CD4-positive, alpha-beta T cell (primary cell): ENCODE measurements at regions not wholly inside any gene's neighbourhood (a gene's known extent, or its start where the extent isn't known, plus 50 kb on each side); places are given as distances from the start of the nearest gene placed in this dataset.

Experiments used
- ATAC-seq: fragments of 200-7000 bp; cut with Tn5 transposase; one replicate; pipeline ENCODE4 v1.10.0; 2022; ENCODE audit warnings: mild to moderate bottlenecking; ENCODE audit not compliant: poor library complexity
- CTCF ChIA-PET: fragments of 350-600 bp; sonication (Branson Sonifier 250); formaldehyde crosslinking; loops from one replicate; lab custom pipeline; 2021; ENCODE audit warnings: antibody characterized with exemption, inconsistent platforms; lab: Charles Lee
- POLR2A ChIA-PET: fragments of 350-600 bp; sonication (Branson Sonifier 250); formaldehyde crosslinking; loops from one replicate; lab custom pipeline; 2021; ENCODE audit warnings: antibody characterized with exemption, inconsistent platforms; lab: Charles Lee
- DNase-seq, 14 experiments: peaks; one replicate each; pipeline ENCODE4 v3.0.0-alpha.2; 2013 to 2020; ENCODE audit warnings: mixed read lengths in 2 of 14
- H3K27ac ChIP-seq, 2 donors: one replicate each; pipeline versions ENCODE4 v1.5.1 to v1.7.0; 2013; ENCODE audit warnings: low read length in 2 of 2, low read depth in 1 of 2, mild to moderate bottlenecking in 1 of 2
- H3K27me3 ChIP-seq, 2 experiments: 1 replicate in 1 of 2; 2 replicates in 1 of 2; pipeline versions ENCODE4 v1.6.1 to v1.7.0; 2013; ENCODE audit warnings: low read length in 2 of 2, control low read depth in 1 of 2, mild to moderate bottlenecking in 1 of 2, moderate library complexity in 1 of 2; ENCODE audit not compliant: insufficient read depth in 2 of 2, control insufficient read depth in 1 of 2
- H3K36me3 ChIP-seq: one replicate; pipeline ENCODE4 v1.6.1; 2013; ENCODE audit warnings: low read length, control low read depth; ENCODE audit not compliant: insufficient read depth
- H3K4me1 ChIP-seq: one replicate; pipeline ENCODE4 v1.6.1; 2013; ENCODE audit warnings: low read length, control low read depth; ENCODE audit not compliant: insufficient read depth
- H3K4me3 ChIP-seq: one replicate; pipeline ENCODE4 v1.5.1; 2013; ENCODE audit warnings: mild to moderate bottlenecking, low read length, moderate library complexity
- H3K9me3 ChIP-seq, 2 experiments: 1 replicate in 1 of 2; 2 replicates in 1 of 2; pipeline versions ENCODE4 v1.6.1 to v1.7.0; 2013; ENCODE audit warnings: low read length in 2 of 2, mild to moderate bottlenecking in 2 of 2, control low read depth in 1 of 2, moderate library complexity in 1 of 2; ENCODE audit not compliant: control insufficient read depth in 1 of 2, insufficient read depth in 1 of 2
- H3K27ac Mint-ChIP-seq: one replicate; pipeline ENCODE4 v1.8.0; 2020; ENCODE audit warnings: mixed read lengths
- H3K27me3 Mint-ChIP-seq: one replicate; pipeline ENCODE4 v1.8.0; 2021; ENCODE audit warnings: mixed read lengths
- H3K36me3 Mint-ChIP-seq: one replicate; pipeline ENCODE4 v1.8.0; 2021; ENCODE audit warnings: low read depth, mixed read lengths
- H3K4me1 Mint-ChIP-seq: one replicate; pipeline ENCODE4 v1.8.0; 2021; ENCODE audit warnings: low read depth, mixed read lengths
- H3K4me3 Mint-ChIP-seq: one replicate; pipeline ENCODE4 v1.8.0; 2020; ENCODE audit warnings: mild to moderate bottlenecking, mixed read lengths
- H3K9me3 Mint-ChIP-seq: one replicate; pipeline ENCODE4 v1.8.0; 2020; ENCODE audit warnings: mixed read lengths
- CTCF ChIP-seq: fragments of 200-600 bp; IDR thresholded peaks from one replicate; pipeline ENCODE4 v1.8.0; 2022; ENCODE audit warnings: antibody characterized with exemption, mild to moderate bottlenecking
- intact Hi-C, 2 experiments: fragments of 100-400 bp; cut with DNase I in 1 of 2; cut with micrococcal nuclease in 1 of 2; formaldehyde crosslinking; loops; one replicate each; pipeline versions ENCODE4 v1.15.1 to v1.9.0; 2023 to 2025; cut with DNase I, micrococcal nuclease

DNA sequence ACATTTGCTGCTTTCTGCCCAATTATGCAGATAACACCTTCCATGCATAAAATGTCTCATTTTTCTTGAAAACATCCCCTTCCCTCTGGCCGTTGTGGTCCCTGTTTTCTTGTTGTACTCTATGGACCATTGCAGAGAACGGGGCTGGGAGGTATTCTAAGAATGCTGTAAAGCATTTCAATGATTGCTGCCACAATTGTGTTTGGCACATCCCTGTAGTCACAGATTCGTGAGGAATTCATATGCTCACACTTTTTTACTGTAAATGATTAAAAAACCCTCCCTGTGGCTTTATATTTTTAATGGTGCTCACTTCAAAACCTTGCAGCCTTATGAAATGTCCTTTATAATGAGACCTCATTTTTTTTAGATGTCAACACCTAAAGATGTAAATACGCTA is 207.2 kb upstream of the GBE1 start:
- Mint-ChIP-seq H3K27me3 (no peaks in the 10 kb centered on the region), H3K4me1 (no peaks in the 10 kb centered on the region), H3K4me3 (no peak overlapping the region), H3K27ac (no peak overlapping the region), H3K9me3 (no peaks in the 10 kb centered on the region), H3K36me3 (no peaks in the 10 kb centered on the region)
- intact Hi-C loops: no loop called here
- ATAC-seq (no peak), DNase-seq (no peak)
- Histone ChIP-seq H3K36me3 (no peaks in the 10 kb centered on the region), H3K4me1 (no peaks in the 10 kb centered on the region), H3K9me3 (no peaks in the 10 kb centered on the region), H3K27ac (no peak overlapping the region), H3K4me3 (no peak overlapping the region), H3K27me3 (no peaks in the 10 kb centered on the region)
- ChIA-PET POLR2A (no interaction called here), CTCF (no interaction called here)
- no peak for TF ChIP-seq CTCF

GRCh38 chr3:81967393-81967792 is 205.9 kb upstream of the GBE1 start:
- no peaks in the 10 kb centered on the region for H3K4me1 ChIP-seq
- H3K4me3 Mint-ChIP-seq: no peak overlapping the region
- H3K36me3 ChIP-seq: no peaks in the 10 kb centered on the region
- ATAC-seq (no peak), DNase-seq (no peak)
- no peak overlapping the region for H3K4me3 ChIP-seq
- H3K27ac Mint-ChIP-seq: no peak overlapping the region
- ChIA-PET CTCF (no interaction called here), POLR2A (no interaction called here)
- no peaks in the 10 kb centered on the region for H3K27me3 Mint-ChIP-seq
- TF ChIP-seq CTCF: no peak
- H3K27me3 ChIP-seq: no peaks in the 10 kb centered on the region
- no peaks in the 10 kb centered on the region for H3K9me3 ChIP-seq
- H3K36me3 Mint-ChIP-seq: no peaks in the 10 kb centered on the region
- intact Hi-C loops: no loop called here
- H3K9me3 Mint-ChIP-seq: no peaks in the 10 kb centered on the region
- no peaks in the 10 kb centered on the region for H3K4me1 Mint-ChIP-seq
- H3K27ac ChIP-seq: no peak overlapping the region

DNA sequence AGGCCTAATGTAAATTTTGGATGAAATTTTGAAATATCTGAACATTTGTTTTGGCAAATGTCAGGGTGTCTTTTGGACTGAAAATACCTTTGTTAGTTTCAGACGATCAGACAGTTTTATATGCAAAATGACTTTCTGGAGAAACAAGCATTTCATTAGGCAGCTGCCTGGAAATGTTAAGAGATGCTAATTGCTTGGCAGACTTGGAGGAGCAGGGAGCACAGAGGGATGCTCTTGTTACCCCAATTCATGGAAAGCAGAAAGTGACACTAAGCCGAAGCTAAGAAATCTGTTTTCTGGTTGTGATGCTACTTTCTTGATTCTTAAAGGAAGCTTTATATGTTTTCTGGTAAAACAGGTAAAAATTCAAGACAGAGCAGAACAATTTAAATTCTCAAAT is 204.3 kb upstream of the GBE1 start:
- Mint-ChIP-seq H3K9me3 (no peaks in the 10 kb centered on the region), H3K27ac (no peak overlapping the region), H3K4me1 (no peaks in the 10 kb centered on the region), H3K4me3 (no peak overlapping the region), H3K36me3 (no peaks in the 10 kb centered on the region), H3K27me3 (no peaks in the 10 kb centered on the region)
- POLR2A ChIA-PET: no interaction called here
- intact Hi-C loops: no loop called here
- Histone ChIP-seq H3K4me3 (no peak overlapping the region), H3K9me3 (no peaks in the 10 kb centered on the region), H3K27me3 (no peaks in the 10 kb centered on the region), H3K4me1 (no peaks in the 10 kb centered on the region), H3K27ac (no peak overlapping the region), H3K36me3 (no peaks in the 10 kb centered on the region)
- DNase-seq (no peak), ATAC-seq (no peak)
- no peak for TF ChIP-seq CTCF
- CTCF ChIA-PET: no interaction called here
